Endothelial cell of umbilical vein (primary cell): ENCODE measurements at regions not wholly inside any gene's neighbourhood (a gene's known extent, or its start where the extent isn't known, plus 50 kb on each side); places are given as distances from the start of the nearest gene placed in this dataset.

Source experiments
- BruUV-seq: library from RNA; stranded (reverse); fragments of 400-500 nt; replicated peaks from 2 replicates; lab custom pipeline; 2021; lab: Mats Ljungman, UMichigan
- CTCF ChIA-PET: fragments of 300-600, 350-600 bp; sonication (Branson Sonifier 250); formaldehyde crosslinking; loops from one replicate; lab custom pipeline; 2021; ENCODE audit warnings: antibody characterized with exemption, inconsistent platforms; lab: Charles Lee
- POLR2A ChIA-PET: fragments of 300-600, 350-600 bp; sonication (Branson Sonifier 250); formaldehyde crosslinking; loops from one replicate; lab custom pipeline; 2021; ENCODE audit warnings: antibody characterized with exemption, inconsistent platforms; lab: Charles Lee
- DNase-seq: peaks from one replicate; pipeline ENCODE4 v3.0.0-alpha.2; 2011; ENCODE audit warnings: low read depth, low spot score
- FAIRE-seq: peaks from 2 replicates; lab custom pipeline; 2011; peaks lifted over from hg19 to GRCh38; lab: Jason Lieb, UNC
- H2AFZ ChIP-seq: 2 replicates; pipeline ENCODE4 v1.6.0; 2012; ENCODE audit warnings: low read depth, low read length, control low read depth, inconsistent platforms
- H3K27ac ChIP-seq: 2 replicates; pipeline ENCODE4 v1.5.1; 2011; ENCODE audit warnings: low read depth, mild to moderate bottlenecking, control low read depth, low read length, moderate library complexity; ENCODE audit not compliant: insufficient read depth
- H3K27me3 ChIP-seq, 2 experiments: 2 replicates each; pipeline versions ENCODE4 v1.6.0 to v1.6.1; 2011; ENCODE audit warnings: low read length in 2 of 2, mixed read lengths in 1 of 2; ENCODE audit not compliant: control insufficient read depth in 2 of 2, insufficient read depth in 2 of 2
- H3K36me3 ChIP-seq, 2 experiments: 2 replicates in 1 of 2; 3 replicates in 1 of 2; pipeline ENCODE4 v1.5.1; 2011; ENCODE audit warnings: low read length in 2 of 2, mild to moderate bottlenecking in 1 of 2, moderate library complexity in 1 of 2; ENCODE audit not compliant: control insufficient read depth in 2 of 2, insufficient read depth in 2 of 2; ENCODE audit errors: extremely low read depth in 1 of 2
- H3K4me1 ChIP-seq: 3 replicates; pipeline ENCODE4 v1.5.1; 2011; ENCODE audit warnings: mild to moderate bottlenecking, low read length; ENCODE audit not compliant: control insufficient read depth, insufficient read depth; ENCODE audit errors: extremely low read depth
- H3K4me2 ChIP-seq: 2 replicates; pipeline ENCODE4 v1.6.1; 2011; ENCODE audit warnings: low read length, control low read depth, mixed read lengths; ENCODE audit not compliant: insufficient read depth
- H3K4me3 ChIP-seq, 3 experiments: fragments of 200-600 bp in 1 of 3; sonication (generic), shearing (Covaris generic) in 1 of 3; replicated peaks in 1 of 3; 2 replicates each; pipeline ENCODE4 v1.5.1; 2011 to 2016; ENCODE audit warnings: control low read depth in 3 of 3, low read length in 3 of 3, mild to moderate bottlenecking in 2 of 3, inconsistent platforms in 1 of 3, low read depth in 1 of 3, moderate library complexity in 1 of 3; ENCODE audit not compliant: insufficient read depth in 1 of 3
- H3K79me2 ChIP-seq: 2 replicates; pipeline ENCODE4 v1.6.0; 2012; ENCODE audit warnings: low read length, inconsistent platforms; ENCODE audit not compliant: control insufficient read depth, insufficient read depth
- H3K9ac ChIP-seq: replicated peaks from 2 replicates; pipeline ENCODE3; 2011; ENCODE audit warnings: low read length, control low read depth; ENCODE audit not compliant: insufficient read depth; ENCODE audit errors: extremely low read depth
- H3K9me1 ChIP-seq: replicated peaks from 3 replicates; pipeline ENCODE4 v1.6.0; 2011; ENCODE audit warnings: mild to moderate bottlenecking, low read length; ENCODE audit not compliant: control insufficient read depth, insufficient read depth; ENCODE audit errors: extremely low read depth
- H3K9me3 ChIP-seq: replicated peaks from 2 replicates; pipeline ENCODE4 v1.5.1; 2012; ENCODE audit warnings: low read length, inconsistent platforms; ENCODE audit not compliant: control insufficient read depth, insufficient read depth
- H4K20me1 ChIP-seq: replicated peaks from 2 replicates; pipeline ENCODE3; 2011; ENCODE audit warnings: mild to moderate bottlenecking, low read length; ENCODE audit not compliant: control insufficient read depth, insufficient read depth; ENCODE audit errors: extremely low read depth
- EZH2 ChIP-seq: IDR thresholded peaks from 2 replicates; pipeline ENCODE4 v1.6.1; 2012; ENCODE audit warnings: borderline replicate concordance, low read depth, mild to moderate bottlenecking, moderate library complexity, low read length, inconsistent platforms; ENCODE audit not compliant: severe bottlenecking
- FOS ChIP-seq: IDR thresholded peaks from 2 replicates; pipeline ENCODE4 v1.6.1; 2011; ENCODE audit warnings: mild to moderate bottlenecking, low read length, moderate library complexity, borderline replicate concordance; ENCODE audit not compliant: insufficient read depth
- GATA2 ChIP-seq: IDR thresholded peaks from 2 replicates; pipeline ENCODE4 v1.7.0; 2011; ENCODE audit warnings: low read depth, mild to moderate bottlenecking, moderate library complexity, mixed read lengths, low read length; ENCODE audit not compliant: insufficient read length, insufficient read depth
- JUN ChIP-seq: IDR thresholded peaks from 2 replicates; pipeline ENCODE4 v1.6.1; 2011; ENCODE audit warnings: borderline replicate concordance, low read depth; ENCODE audit not compliant: insufficient read length, insufficient read depth
- MYC ChIP-seq: IDR thresholded peaks from one replicate; pipeline ENCODE4 v1.6.1; 2011; ENCODE audit warnings: mild to moderate bottlenecking, low read depth, low read length
- POLR2A ChIP-seq: IDR thresholded peaks from 2 replicates; pipeline ENCODE4 v1.6.1; 2012; ENCODE audit warnings: low read depth, mild to moderate bottlenecking, control low read depth, low read length
- POLR2AphosphoS5 ChIP-seq: IDR thresholded peaks from 2 replicates; pipeline ENCODE4 v1.6.1; 2012; ENCODE audit warnings: low read depth, mild to moderate bottlenecking, control low read depth, low read length, moderate library complexity; ENCODE audit not compliant: insufficient read depth
- dilution Hi-C: fragments of 300-500 bp; cut with MboI; formaldehyde crosslinking; loops from one replicate; pipeline ENCODE4 v1.15.0; 2019; ENCODE audit warnings: low sequenced_read_pairs; ENCODE audit not compliant: extremely low pct_ligation_motif_present
- intact Hi-C: fragments of 100-400 bp; cut with micrococcal nuclease; formaldehyde crosslinking; loops from one replicate; pipeline ENCODE4 v1.10.0; 2022
- TF ChIP-seq, protein P1 (sequence below), 2 donors: IDR thresholded peaks; 1 replicate in 1 of 2; 2 replicates in 1 of 2; pipeline ENCODE4 v1.5.1; 2011; ENCODE audit warnings: low read length in 2 of 2, mild to moderate bottlenecking in 2 of 2, moderate library complexity in 2 of 2, control low read depth in 1 of 2, inconsistent platforms in 1 of 2, low read depth in 1 of 2; ENCODE audit not compliant: insufficient read depth in 1 of 2; ENCODE audit errors: extremely low read depth in 1 of 2
- TF ChIP-seq, protein P2 (sequence below): IDR thresholded peaks from 2 replicates; pipeline ENCODE4 v1.6.1; 2011; ENCODE audit not compliant: insufficient read depth, insufficient read length

DNA sequence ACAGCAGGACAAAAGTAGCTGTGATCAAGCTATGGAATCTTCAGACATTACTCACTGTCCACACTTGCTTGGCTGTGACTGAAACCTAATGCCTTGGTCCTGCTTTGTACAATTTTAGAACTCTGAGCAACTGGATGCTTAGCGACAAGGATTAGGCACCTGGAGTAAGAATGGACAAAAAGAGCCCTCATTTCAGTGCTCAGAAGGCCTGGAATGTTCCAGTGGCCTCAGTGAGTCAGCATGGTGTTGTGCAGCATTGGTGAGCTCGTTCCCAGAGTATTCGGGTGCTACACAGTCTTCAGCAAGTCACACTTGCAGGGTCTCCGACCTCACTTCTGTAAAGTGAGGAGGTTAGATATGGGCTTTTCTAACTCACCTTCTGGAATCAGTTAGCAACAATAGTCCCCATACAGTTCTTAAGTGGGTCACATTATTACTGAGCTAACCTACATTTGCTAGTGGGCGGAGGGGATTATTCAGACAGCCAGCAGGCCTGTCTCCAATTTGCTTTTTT is 108.0 kb upstream of the MDM1 start:
- Histone ChIP-seq H4K20me1 (no peaks in the 10 kb centered on the region), H3K9ac (no peak overlapping the region), H3K27ac (no peak overlapping the region), H3K36me3 (no peaks in the 10 kb centered on the region), H2AFZ (peak overlapping the region; percentile 19), H3K4me1 (no peaks in the 10 kb centered on the region), H3K9me1 (no peaks in the 10 kb centered on the region), H3K4me3 (no peak overlapping the region), H3K4me2 (no peak overlapping the region), H3K9me3 (no peaks in the 10 kb centered on the region), H3K79me2 (no peaks in the 10 kb centered on the region), H3K27me3 (no peaks in the 10 kb centered on the region)
- FAIRE-seq (no peak), DNase-seq (no peak)
- TF ChIP-seq, protein P1, sequence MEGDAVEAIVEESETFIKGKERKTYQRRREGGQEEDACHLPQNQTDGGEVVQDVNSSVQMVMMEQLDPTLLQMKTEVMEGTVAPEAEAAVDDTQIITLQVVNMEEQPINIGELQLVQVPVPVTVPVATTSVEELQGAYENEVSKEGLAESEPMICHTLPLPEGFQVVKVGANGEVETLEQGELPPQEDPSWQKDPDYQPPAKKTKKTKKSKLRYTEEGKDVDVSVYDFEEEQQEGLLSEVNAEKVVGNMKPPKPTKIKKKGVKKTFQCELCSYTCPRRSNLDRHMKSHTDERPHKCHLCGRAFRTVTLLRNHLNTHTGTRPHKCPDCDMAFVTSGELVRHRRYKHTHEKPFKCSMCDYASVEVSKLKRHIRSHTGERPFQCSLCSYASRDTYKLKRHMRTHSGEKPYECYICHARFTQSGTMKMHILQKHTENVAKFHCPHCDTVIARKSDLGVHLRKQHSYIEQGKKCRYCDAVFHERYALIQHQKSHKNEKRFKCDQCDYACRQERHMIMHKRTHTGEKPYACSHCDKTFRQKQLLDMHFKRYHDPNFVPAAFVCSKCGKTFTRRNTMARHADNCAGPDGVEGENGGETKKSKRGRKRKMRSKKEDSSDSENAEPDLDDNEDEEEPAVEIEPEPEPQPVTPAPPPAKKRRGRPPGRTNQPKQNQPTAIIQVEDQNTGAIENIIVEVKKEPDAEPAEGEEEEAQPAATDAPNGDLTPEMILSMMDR (IDR thresholded peaks at IDR 0.05; ENCODE audit: extremely low read depth in 1 of 2, insufficient read depth in 1 of 2, low read depth in 1 of 2, low read length in 2 of 2), result no peak
- TF ChIP-seq, protein P2, sequence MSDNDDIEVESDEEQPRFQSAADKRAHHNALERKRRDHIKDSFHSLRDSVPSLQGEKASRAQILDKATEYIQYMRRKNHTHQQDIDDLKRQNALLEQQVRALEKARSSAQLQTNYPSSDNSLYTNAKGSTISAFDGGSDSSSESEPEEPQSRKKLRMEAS, result no peak
- TF ChIP-seq JUN (no peak), EZH2 (no peak), POLR2A (no peak), MYC (no peak), FOS (no peak), POLR2AphosphoS5 (no peak), GATA2 (no peak)
- no TSS peak for BruUV-seq
- POLR2A ChIA-PET, result no interaction called here
- dilution Hi-C loops, result no loop called here
- intact Hi-C loops, result no loop called here
- CTCF ChIA-PET, result no interaction called here
